Fibroblast of skin of right quadriceps (primary cell): ENCODE measurements at regions not wholly inside any gene's neighbourhood (a gene's known extent, or its start where the extent isn't known, plus 50 kb on each side); places are given as distances from the start of the nearest gene placed in this dataset.

Experiments
- DNase-seq: peaks from one replicate; pipeline ENCODE4 v3.0.0-alpha.2; 2013

- DNase-seq = no peak
These were observed 55.7 kb upstream of the ACADM start for GRCh38 chr1:75668813-75669212.

DNA sequence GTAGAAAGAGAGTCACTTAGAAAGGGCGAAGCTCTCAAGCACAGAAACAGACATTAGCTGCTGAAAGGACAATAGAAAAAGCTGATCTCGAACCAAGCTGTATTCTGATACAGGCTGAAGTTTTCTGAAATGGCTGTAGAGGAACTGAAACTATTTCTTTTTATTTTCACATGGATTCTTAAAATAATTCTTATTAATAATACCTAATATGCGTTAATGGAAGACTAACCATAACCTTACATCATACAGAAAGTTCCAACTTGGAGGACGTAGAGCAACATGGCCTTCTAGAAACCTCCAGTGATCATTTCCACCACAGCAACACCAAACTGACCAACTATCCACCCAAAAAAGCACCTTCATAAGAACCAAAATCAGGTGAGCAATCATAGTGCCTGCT is 52.8 kb upstream of the ACADM start:
- no peak for DNase-seq

GRCh38 chr1:75672108-75672507 is 52.4 kb upstream of the ACADM start:
- DNase-seq = no peak

DNA sequence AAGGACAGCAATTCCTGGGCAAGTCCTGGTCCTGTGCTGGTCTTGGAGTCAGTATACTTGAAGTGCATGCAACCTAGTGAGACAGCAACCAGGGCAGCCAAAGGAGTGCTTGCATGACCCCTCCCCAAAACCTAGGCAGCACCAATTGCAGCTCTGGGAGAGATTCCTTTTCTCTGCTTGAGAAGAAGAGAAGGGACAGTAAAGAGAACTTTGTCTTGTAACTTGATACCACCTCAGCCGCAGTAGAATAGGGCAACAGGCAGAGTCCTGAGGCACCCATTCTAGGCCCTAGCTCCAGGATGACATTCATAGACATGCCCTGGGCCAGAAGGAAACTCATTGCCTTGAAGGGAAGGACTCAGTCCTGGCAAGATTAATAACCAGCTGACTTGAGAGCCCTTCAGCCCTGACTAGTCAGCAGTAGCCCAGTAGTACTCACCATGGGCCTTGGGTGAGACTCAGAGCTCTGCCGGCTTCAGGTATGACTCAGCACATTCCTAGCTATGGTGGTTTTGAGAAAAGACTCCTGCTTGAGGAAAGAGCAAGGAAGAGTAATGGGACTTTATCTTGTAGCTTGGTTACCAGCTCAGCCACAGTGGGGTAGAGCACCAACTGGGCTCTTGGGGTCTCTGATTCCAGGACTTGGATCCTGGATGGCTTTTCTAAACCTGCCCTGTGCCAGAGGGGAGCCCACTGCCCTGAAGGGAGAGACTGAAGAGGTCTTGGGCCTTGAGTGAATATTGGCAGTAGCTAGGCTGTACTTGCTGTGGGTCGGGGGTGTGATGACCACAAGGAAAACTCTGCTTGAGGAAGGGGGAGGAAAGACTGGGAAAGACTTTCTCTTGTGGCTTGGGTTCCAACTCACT is 51.7 kb upstream of the ACADM start:
- peak; percentile 87 for DNase-seq

GRCh38 chr1:75673399-75673798 is 51.1 kb upstream of the ACADM start:
- no peak for DNase-seq

- no peak for DNase-seq
These were observed 50.6 kb upstream of the ACADM start for GRCh38 chr1:75673885-75674284.
